A549 (cell line): ENCODE measurements at regions not wholly inside any gene's neighbourhood (a gene's known extent, or its start where the extent isn't known, plus 50 kb on each side); places are given as distances from the start of the nearest gene placed in this dataset.

Experiments
- CBX8 ChIP-seq: fragments of 200-600 bp; sonication (generic); IDR thresholded peaks from 2 replicates; pipeline ENCODE4 v1.6.1; 2016
- CEBPB ChIP-seq, 2 experiments: fragments of >200 bp in 1 of 2; sonication (Bioruptor Twin) in 1 of 2; formaldehyde crosslinking in 1 of 2; IDR thresholded peaks; 2 replicates each; pipeline ENCODE4 v1.6.1; 2012 to 2016
- MAZ ChIP-seq: fragments of 150-350 bp; IDR thresholded peaks from 2 replicates; pipeline ENCODE4 v1.6.1; 2014; ENCODE audit warnings: antibody characterized with exemption, low read depth, low read length, borderline replicate concordance
- NFE2L2 ChIP-seq: fragments of 150-350 bp; conservative IDR thresholded peaks from 2 replicates; pipeline ENCODE4 v1.6.1; 2014; ENCODE audit warnings: low read length
- RAD21 ChIP-seq, 2 experiments: fragments of >200 bp in 1 of 2; sonication (Bioruptor Twin) in 1 of 2; formaldehyde crosslinking in 1 of 2; IDR thresholded peaks in 1 of 2; conservative IDR thresholded peaks in 1 of 2; 2 replicates in 1 of 2; 3 replicates in 1 of 2; pipeline ENCODE4 v1.6.1; 2012 to 2018; ENCODE audit warnings: inconsistent platforms in 1 of 2
- RNF2 ChIP-seq: fragments of 200-600 bp; sonication (generic); IDR thresholded peaks from 2 replicates; pipeline ENCODE4 v1.6.1; 2016; ENCODE audit warnings: low read depth, mild to moderate bottlenecking, antibody characterized with exemption, moderate library complexity, borderline replicate concordance
- TF ChIP-seq, protein P1 (sequence below): fragments of >200 bp; sonication (Bioruptor Twin); formaldehyde crosslinking; IDR thresholded peaks from 3 replicates; pipeline ENCODE4 v1.5.1; 2016
- TF ChIP-seq, protein P2 (sequence below): fragments of 150-350 bp; IDR thresholded peaks from 2 replicates; pipeline ENCODE4 v1.6.1; 2014; ENCODE audit warnings: low read depth, mild to moderate bottlenecking, low read length

DNA sequence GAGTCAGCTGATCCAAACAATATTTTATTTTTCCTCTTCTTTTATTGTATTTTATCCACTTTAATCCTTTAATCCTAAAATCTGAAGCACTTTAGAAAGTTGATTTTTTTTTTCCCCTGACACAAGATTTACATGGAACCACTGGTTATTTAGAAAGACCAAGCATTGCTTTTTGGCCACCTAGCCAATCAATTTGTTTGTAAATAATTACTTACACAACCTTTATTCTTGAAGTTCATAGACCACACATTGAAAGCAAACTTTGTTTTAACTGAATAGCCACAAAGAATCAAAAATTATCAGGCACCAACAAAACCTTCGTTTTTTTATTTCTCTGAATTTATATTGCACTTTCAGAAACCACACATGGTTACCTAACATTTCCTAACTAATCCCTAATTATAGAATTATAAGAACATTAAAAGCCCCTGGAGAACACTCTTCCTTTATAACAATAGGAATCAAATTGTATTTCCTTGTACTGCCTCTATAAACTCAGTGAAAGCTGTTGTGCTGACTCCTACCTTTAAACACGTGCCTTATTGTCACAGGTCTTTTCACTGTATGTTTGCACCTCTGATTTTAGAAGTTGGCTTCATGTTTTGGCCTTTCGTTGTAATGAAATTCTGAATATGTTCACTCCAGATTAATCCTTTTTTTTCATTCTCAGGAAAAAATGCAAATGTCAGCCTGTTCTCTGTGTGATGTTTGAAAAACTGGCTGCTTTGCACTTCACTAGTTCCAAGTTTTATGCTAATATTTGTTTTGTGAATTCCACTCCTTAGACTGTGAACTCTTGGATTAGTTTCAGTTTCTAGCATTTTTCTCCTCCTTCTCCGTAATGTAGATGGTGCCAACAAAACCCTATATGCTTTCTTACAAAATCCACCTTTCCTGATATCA is 1511.9 kb downstream of the REEP3 start:
- TF ChIP-seq, protein P1, sequence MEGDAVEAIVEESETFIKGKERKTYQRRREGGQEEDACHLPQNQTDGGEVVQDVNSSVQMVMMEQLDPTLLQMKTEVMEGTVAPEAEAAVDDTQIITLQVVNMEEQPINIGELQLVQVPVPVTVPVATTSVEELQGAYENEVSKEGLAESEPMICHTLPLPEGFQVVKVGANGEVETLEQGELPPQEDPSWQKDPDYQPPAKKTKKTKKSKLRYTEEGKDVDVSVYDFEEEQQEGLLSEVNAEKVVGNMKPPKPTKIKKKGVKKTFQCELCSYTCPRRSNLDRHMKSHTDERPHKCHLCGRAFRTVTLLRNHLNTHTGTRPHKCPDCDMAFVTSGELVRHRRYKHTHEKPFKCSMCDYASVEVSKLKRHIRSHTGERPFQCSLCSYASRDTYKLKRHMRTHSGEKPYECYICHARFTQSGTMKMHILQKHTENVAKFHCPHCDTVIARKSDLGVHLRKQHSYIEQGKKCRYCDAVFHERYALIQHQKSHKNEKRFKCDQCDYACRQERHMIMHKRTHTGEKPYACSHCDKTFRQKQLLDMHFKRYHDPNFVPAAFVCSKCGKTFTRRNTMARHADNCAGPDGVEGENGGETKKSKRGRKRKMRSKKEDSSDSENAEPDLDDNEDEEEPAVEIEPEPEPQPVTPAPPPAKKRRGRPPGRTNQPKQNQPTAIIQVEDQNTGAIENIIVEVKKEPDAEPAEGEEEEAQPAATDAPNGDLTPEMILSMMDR: no peak
- TF ChIP-seq RNF2 (no peak), RAD21 (conservative IDR thresholded peaks at IDR 0.05 in 1 of 2, IDR thresholded peaks at IDR 0.05 in 1 of 2) (no peak), CEBPB (IDR thresholded peaks at IDR 0.05) (no peak), CBX8 (no peak), MAZ (no peak), NFE2L2 (no peak)
- TF ChIP-seq, protein P2, sequence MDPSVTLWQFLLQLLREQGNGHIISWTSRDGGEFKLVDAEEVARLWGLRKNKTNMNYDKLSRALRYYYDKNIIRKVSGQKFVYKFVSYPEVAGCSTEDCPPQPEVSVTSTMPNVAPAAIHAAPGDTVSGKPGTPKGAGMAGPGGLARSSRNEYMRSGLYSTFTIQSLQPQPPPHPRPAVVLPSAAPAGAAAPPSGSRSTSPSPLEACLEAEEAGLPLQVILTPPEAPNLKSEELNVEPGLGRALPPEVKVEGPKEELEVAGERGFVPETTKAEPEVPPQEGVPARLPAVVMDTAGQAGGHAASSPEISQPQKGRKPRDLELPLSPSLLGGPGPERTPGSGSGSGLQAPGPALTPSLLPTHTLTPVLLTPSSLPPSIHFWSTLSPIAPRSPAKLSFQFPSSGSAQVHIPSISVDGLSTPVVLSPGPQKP: no peak
